Neural cell (in vitro differentiated cells): ENCODE measurements at regions not wholly inside any gene's neighbourhood (a gene's known extent, or its start where the extent isn't known, plus 50 kb on each side); places are given as distances from the start of the nearest gene placed in this dataset.

Experiments
- H2AFZ ChIP-seq: fragments of 200-600, 300-800 bp; sonication (generic), shearing (Covaris generic); 2 replicates; pipeline ENCODE4 v1.6.0; 2014; ENCODE audit warnings: low read depth, mild to moderate bottlenecking, antibody characterized with exemption, low read length, moderate library complexity
- H3F3A ChIP-seq: fragments of 200-600 bp; shearing (Covaris generic); 2 replicates; pipeline ENCODE4 v1.6.1; 2016; ENCODE audit warnings: mild to moderate bottlenecking, moderate library complexity, mixed read lengths, antibody characterized with exemption, low read length; ENCODE audit not compliant: insufficient read depth, poor library complexity, severe bottlenecking
- H3K27ac ChIP-seq: fragments of 200-600, 300-800 bp; sonication (generic), shearing (Covaris generic); 2 replicates; pipeline ENCODE4 v1.5.1; 2014; ENCODE audit warnings: mild to moderate bottlenecking, low read length, moderate library complexity
- H3K27me3 ChIP-seq: fragments of 300-800, 200-600 bp; sonication (generic), shearing (Covaris generic); 2 replicates; pipeline ENCODE4 v1.6.0; 2014; ENCODE audit warnings: mild to moderate bottlenecking, low read depth, low read length, moderate library complexity; ENCODE audit not compliant: insufficient read depth
- H3K36me3 ChIP-seq: fragments of 300-800, 200-600 bp; sonication (generic), shearing (Covaris generic); 2 replicates; pipeline ENCODE4 v1.5.1; 2014; ENCODE audit warnings: mild to moderate bottlenecking, antibody characterized with exemption, low read length, moderate library complexity; ENCODE audit not compliant: insufficient read depth
- H3K4me2 ChIP-seq: fragments of 300-800, 200-600 bp; sonication (generic), shearing (Covaris generic); 2 replicates; pipeline ENCODE4 v1.6.0; 2014; ENCODE audit warnings: mild to moderate bottlenecking, low read length
- H3K4me3 ChIP-seq: fragments of 300-800, 200-600 bp; sonication (generic), shearing (Covaris generic); 2 replicates; pipeline ENCODE4 v1.5.1; 2014; ENCODE audit warnings: mild to moderate bottlenecking, low read length, moderate library complexity
- H3K79me2 ChIP-seq: fragments of 200-600 bp; shearing (Covaris generic); replicated peaks from 2 replicates; pipeline ENCODE4 v1.6.0; 2014; ENCODE audit warnings: mild to moderate bottlenecking, low read length, moderate library complexity; ENCODE audit not compliant: insufficient read depth
- H3K9ac ChIP-seq: fragments of 300-800, 200-600 bp; sonication (generic), shearing (Covaris generic); 2 replicates; pipeline ENCODE4 v1.6.1; 2016; ENCODE audit warnings: mild to moderate bottlenecking, low read length, mixed read lengths
- H3K9me2 ChIP-seq: fragments of 200-600 bp; shearing (Covaris generic); 2 replicates; pipeline ENCODE4 v1.6.1; 2016; ENCODE audit warnings: mild to moderate bottlenecking, low read length, mixed read lengths; ENCODE audit not compliant: insufficient read depth
- H3K9me3 ChIP-seq: fragments of 200-600, 300-800 bp; sonication (generic), shearing (Covaris generic); 2 replicates; pipeline ENCODE4 v1.6.1; 2016; ENCODE audit warnings: mild to moderate bottlenecking, mixed run types, low read length, moderate library complexity, mixed read lengths
- H4K20me1 ChIP-seq: fragments of 200-600 bp; shearing (Covaris generic); 2 replicates; pipeline ENCODE4 v1.6.1; 2016; ENCODE audit warnings: mild to moderate bottlenecking, mixed run types; ENCODE audit not compliant: insufficient read depth
- CTCF ChIP-seq: fragments of 450-650 bp; IDR thresholded peaks from 2 replicates; pipeline ENCODE4 v1.5.1; 2014; ENCODE audit warnings: antibody characterized with exemption, mild to moderate bottlenecking, moderate library complexity; ENCODE audit not compliant: poor library complexity, severe bottlenecking
- EP300 ChIP-seq: fragments of 450-650 bp; conservative IDR thresholded peaks from 2 replicates; pipeline ENCODE4 v1.6.1; 2014; ENCODE audit warnings: antibody characterized with exemption, mild to moderate bottlenecking, moderate library complexity; ENCODE audit not compliant: poor library complexity, severe bottlenecking
- EZH2 ChIP-seq: fragments of 200-600, 300-800 bp; shearing (Covaris generic), sonication (generic); IDR thresholded peaks from 2 replicates; pipeline ENCODE4 v1.6.1; 2014; ENCODE audit warnings: antibody characterized with exemption, low read length, borderline replicate concordance, mild to moderate bottlenecking; ENCODE audit not compliant: insufficient read depth, poor library complexity, severe bottlenecking
- MXI1 ChIP-seq: fragments of 450-650 bp; conservative IDR thresholded peaks from 2 replicates; pipeline ENCODE4 v1.6.1; 2014; ENCODE audit warnings: antibody characterized with exemption, mild to moderate bottlenecking; ENCODE audit not compliant: poor library complexity, severe bottlenecking
- POLR2AphosphoS5 ChIP-seq: IDR thresholded peaks from 2 replicates; pipeline ENCODE4 v1.6.1; 2012
- RAD21 ChIP-seq: fragments of 450-650 bp; conservative IDR thresholded peaks from 2 replicates; pipeline ENCODE4 v1.6.1; 2014; ENCODE audit warnings: antibody characterized with exemption, mild to moderate bottlenecking, moderate library complexity
- REST ChIP-seq: IDR thresholded peaks from 2 replicates; pipeline ENCODE4 v1.6.1; 2012; ENCODE audit warnings: borderline replicate concordance
- SMC3 ChIP-seq: fragments of 450-650 bp; conservative IDR thresholded peaks from 2 replicates; pipeline ENCODE4 v1.6.1; 2014; ENCODE audit warnings: antibody characterized with exemption, mild to moderate bottlenecking, moderate library complexity; ENCODE audit not compliant: poor library complexity
- TAF1 ChIP-seq: IDR thresholded peaks from 2 replicates; pipeline ENCODE4 v1.6.1; 2012; ENCODE audit warnings: low read depth

GRCh38 chr12:132398386-132398991 is 69.1 kb upstream of the GALNT9 start:
- no peak overlapping the region for H3K4me2 ChIP-seq
- no peaks in the 10 kb centered on the region for H3F3A ChIP-seq
- no peaks in the 10 kb centered on the region for H4K20me1 ChIP-seq
- H2AFZ ChIP-seq = no peak overlapping the region
- H3K4me3 ChIP-seq = no peak overlapping the region
- no peaks in the 10 kb centered on the region for H3K36me3 ChIP-seq
- H3K79me2 ChIP-seq = no peaks in the 10 kb centered on the region
- TF ChIP-seq EP300 (no peak), TAF1 (no peak), SMC3 (no peak), EZH2 (no peak), POLR2AphosphoS5 (no peak), REST (no peak), CTCF (no peak), MXI1 (no peak), RAD21 (no peak)
- no peaks in the 10 kb centered on the region for H3K27me3 ChIP-seq
- no peak overlapping the region for H3K9ac ChIP-seq
- no peaks in the 10 kb centered on the region for H3K9me2 ChIP-seq
- no peaks in the 10 kb centered on the region for H3K9me3 ChIP-seq
- H3K27ac ChIP-seq = no peak overlapping the region

GRCh38 chr12:132397934-132398385 is 68.6 kb upstream of the GALNT9 start:
- Histone ChIP-seq H3K4me3 (no peak overlapping the region), H4K20me1 (no peaks in the 10 kb centered on the region), H3F3A (no peaks in the 10 kb centered on the region), H3K9me2 (no peaks in the 10 kb centered on the region), H3K79me2 (no peaks in the 10 kb centered on the region), H3K4me2 (no peak overlapping the region), H3K27ac (no peak overlapping the region), H2AFZ (no peak overlapping the region), H3K36me3 (no peaks in the 10 kb centered on the region), H3K9ac (no peak overlapping the region), H3K9me3 (no peaks in the 10 kb centered on the region), H3K27me3 (no peaks in the 10 kb centered on the region)
- no peak for TF ChIP-seq SMC3
- no peak for TF ChIP-seq POLR2AphosphoS5
- TF ChIP-seq EP300 = no peak
- TF ChIP-seq EZH2 = no peak
- no peak for TF ChIP-seq CTCF
- no peak for TF ChIP-seq REST
- no peak for TF ChIP-seq RAD21
- TF ChIP-seq TAF1 = no peak
- TF ChIP-seq MXI1 = no peak
